Lower lobe of right lung (tissue), 2 donors: ENCODE measurements at regions not wholly inside any gene's neighbourhood (a gene's known extent, or its start where the extent isn't known, plus 50 kb on each side); places are given as distances from the start of the nearest gene placed in this dataset.
"Not testable (repeated sequence)": the region's sequence is repeated elsewhere in the genome, so short reads cannot be mapped to it uniquely, and the experiment has no call there.

Experiments
- ATAC-seq, 2 donors: fragments of 200-7000 bp; cut with Tn5 transposase; one replicate each; pipeline ENCODE4 v1.9.1; 2020 to 2022; ENCODE audit warnings: mild to moderate bottlenecking in 2 of 2, moderate library complexity in 2 of 2
- DNase-seq: peaks from one replicate; pipeline ENCODE4 v3.0.0-alpha.2; 2020
- H3K27ac ChIP-seq: fragments of 200-600 bp; one replicate; pipeline ENCODE4 v1.8.0; 2022
- H3K27me3 ChIP-seq: fragments of 200-600 bp; one replicate; pipeline ENCODE4 v1.8.0; 2022; ENCODE audit warnings: low read depth
- H3K36me3 ChIP-seq: fragments of 200-600 bp; one replicate; pipeline ENCODE4 v1.8.0; 2022; ENCODE audit warnings: mild to moderate bottlenecking
- H3K4me1 ChIP-seq: fragments of 200-600 bp; one replicate; pipeline ENCODE4 v1.8.0; 2022
- H3K4me3 ChIP-seq: fragments of 200-600 bp; one replicate; pipeline ENCODE4 v1.8.0; 2022; ENCODE audit warnings: mild to moderate bottlenecking
- H3K9me3 ChIP-seq: fragments of 200-600 bp; one replicate; pipeline ENCODE4 v1.8.0; 2022
- intact Hi-C: fragments of 100-400 bp; cut with DNase I; formaldehyde crosslinking; loops from one replicate; pipeline ENCODE4 v1.11.0; 2022
- TF ChIP-seq, protein P1 (sequence below): fragments of 200-600 bp; IDR thresholded peaks from one replicate; pipeline ENCODE4 v1.8.0; 2022; ENCODE audit warnings: antibody characterized with exemption, mild to moderate bottlenecking
- donor health status: DM: no; HTN: yes; CAD: no; lungs with severe emphysema.

DNA sequence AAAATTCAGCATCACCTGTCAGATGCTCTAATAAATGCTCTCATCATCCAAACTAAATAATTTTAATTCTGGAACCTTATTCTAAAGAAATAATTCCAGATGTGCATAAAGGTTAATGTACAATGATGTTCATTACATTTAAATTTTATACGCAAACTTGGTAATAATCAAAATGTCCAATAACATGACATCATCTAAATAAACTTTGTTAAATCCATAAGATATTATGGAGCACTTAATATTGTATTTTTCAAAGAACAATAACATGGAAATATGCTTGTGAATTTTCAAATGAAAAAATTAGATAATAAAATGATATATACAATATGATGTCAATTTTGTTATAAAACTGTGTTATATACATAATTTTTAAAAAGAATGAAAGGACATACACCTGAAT, 92.1 kb upstream of the ZCCHC13 start:
- Histone ChIP-seq H3K4me1 (no peaks in the 10 kb centered on the region), H3K27me3 (no peaks in the 10 kb centered on the region), H3K4me3 (no peak overlapping the region), H3K36me3 (peaks cover 23% of the 10 kb centered on the region), H3K9me3 (no peaks in the 10 kb centered on the region), H3K27ac (no peak overlapping the region)
- TF ChIP-seq, protein P1, sequence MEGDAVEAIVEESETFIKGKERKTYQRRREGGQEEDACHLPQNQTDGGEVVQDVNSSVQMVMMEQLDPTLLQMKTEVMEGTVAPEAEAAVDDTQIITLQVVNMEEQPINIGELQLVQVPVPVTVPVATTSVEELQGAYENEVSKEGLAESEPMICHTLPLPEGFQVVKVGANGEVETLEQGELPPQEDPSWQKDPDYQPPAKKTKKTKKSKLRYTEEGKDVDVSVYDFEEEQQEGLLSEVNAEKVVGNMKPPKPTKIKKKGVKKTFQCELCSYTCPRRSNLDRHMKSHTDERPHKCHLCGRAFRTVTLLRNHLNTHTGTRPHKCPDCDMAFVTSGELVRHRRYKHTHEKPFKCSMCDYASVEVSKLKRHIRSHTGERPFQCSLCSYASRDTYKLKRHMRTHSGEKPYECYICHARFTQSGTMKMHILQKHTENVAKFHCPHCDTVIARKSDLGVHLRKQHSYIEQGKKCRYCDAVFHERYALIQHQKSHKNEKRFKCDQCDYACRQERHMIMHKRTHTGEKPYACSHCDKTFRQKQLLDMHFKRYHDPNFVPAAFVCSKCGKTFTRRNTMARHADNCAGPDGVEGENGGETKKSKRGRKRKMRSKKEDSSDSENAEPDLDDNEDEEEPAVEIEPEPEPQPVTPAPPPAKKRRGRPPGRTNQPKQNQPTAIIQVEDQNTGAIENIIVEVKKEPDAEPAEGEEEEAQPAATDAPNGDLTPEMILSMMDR: no peak
- DNase-seq (no peak), ATAC-seq (no peak)
- intact Hi-C loops: no loop called here

DNA sequence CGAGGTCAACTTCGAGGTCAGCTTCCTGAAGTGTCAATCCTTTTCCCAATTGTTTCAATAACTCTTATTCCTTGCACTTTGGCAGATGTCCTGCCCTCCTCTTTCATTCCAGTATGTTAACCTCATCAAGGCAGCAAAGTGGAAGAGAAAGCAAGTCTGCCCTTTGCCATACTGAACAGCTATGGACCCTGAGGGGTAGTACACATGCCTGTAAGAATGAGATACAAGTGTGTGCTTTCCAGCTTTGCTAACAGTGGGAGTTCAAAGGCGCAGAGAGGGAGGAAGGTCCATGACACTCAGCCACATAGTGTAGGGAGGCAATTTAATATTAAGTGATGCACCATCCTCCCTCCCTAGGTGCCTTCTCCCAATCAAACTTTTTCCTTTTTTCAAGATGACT, 96.4 kb upstream of the ZCCHC13 start:
- H3K27me3 ChIP-seq: no peaks in the 10 kb centered on the region
- peaks cover 22% of the 10 kb centered on the region for H3K36me3 ChIP-seq
- TF ChIP-seq, protein P1: no peak
- DNase-seq: no peak
- no peak for ATAC-seq
- H3K9me3 ChIP-seq: no peaks in the 10 kb centered on the region
- intact Hi-C loops: no loop called here
- H3K27ac ChIP-seq: no peak overlapping the region
- no peaks in the 10 kb centered on the region for H3K4me1 ChIP-seq
- H3K4me3 ChIP-seq: no peak overlapping the region

DNA sequence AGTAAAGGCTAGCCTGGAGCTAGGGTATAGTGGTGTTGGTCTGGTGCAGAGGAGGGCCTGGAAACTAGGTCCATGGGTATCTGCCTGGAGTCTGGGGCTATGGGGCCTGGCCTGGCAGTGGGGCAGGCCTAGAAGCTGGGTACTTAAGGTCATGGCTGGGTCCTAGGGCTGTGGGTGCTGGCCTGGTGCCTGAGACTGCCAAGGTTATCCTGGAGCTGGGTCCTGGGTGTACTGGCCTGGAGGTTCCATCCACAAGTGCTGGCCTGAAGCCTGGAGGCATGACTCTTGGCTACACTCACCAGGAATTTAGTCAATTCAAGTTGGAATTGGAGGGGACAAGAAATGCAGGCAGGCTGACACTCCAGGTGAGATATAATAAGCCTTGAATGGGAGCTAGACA, 108.4 kb upstream of the ZCCHC13 start:
- Histone ChIP-seq H3K4me1 (no peaks in the 10 kb centered on the region), H3K36me3 (no peaks in the 10 kb centered on the region), H3K9me3 (no peaks in the 10 kb centered on the region), H3K27me3 (no peaks in the 10 kb centered on the region), H3K4me3 (no peak overlapping the region), H3K27ac (no peak overlapping the region)
- TF ChIP-seq, protein P1: no peak
- ATAC-seq: no peak
- intact Hi-C loops: no loop called here
- no peak for DNase-seq

DNA sequence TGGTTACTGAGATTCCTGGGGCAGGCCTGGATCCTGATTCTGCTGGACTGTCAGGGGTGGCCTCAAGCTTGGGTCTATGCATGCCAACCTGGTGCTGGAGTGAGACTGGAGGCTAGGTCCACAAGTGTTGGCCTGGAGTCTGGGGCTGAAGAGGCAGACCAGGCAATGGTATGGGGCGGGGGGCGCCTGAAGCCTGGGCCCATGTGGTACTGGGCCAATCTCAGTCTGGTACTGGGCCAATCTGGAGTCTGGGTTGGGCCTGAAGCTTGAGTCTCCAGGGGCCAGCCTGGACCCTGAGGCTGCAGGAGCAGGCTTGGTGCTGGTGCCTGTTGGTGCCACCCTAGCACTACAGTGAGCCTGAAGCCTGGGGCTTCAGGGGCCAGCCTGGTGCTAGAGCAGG, 108.9 kb upstream of the ZCCHC13 start:
- ATAC-seq (no peak), DNase-seq (no peak)
- intact Hi-C loops: no loop called here
- H3K27me3 ChIP-seq: no peaks in the 10 kb centered on the region
- no peak overlapping the region for H3K27ac ChIP-seq
- H3K4me1 ChIP-seq: no peaks in the 10 kb centered on the region
- no peaks in the 10 kb centered on the region for H3K36me3 ChIP-seq
- TF ChIP-seq, protein P1: no peak
- H3K9me3 ChIP-seq: no peaks in the 10 kb centered on the region
- no peak overlapping the region for H3K4me3 ChIP-seq

DNA sequence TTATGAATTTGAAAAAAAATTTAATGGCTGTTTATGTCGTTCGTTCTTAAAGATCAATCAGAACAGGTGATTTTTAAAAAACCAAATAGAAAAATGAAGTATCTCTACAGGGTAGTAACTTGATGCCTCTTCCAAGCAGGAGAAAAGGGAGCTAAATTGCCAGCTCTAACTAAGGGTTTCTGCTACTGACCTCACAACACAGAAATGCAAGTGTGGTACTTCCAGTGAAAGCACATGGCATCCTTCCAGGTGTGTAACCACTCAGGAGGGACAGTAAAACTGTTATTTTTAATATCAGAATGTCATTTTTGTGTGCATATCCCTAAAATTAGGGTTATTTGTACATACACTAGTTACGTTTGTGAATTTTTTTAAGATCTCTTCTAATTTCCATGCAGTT, 116.8 kb upstream of the ZCCHC13 start:
- no peak for ATAC-seq
- intact Hi-C loops: no loop called here
- TF ChIP-seq, protein P1: no peak

DNA sequence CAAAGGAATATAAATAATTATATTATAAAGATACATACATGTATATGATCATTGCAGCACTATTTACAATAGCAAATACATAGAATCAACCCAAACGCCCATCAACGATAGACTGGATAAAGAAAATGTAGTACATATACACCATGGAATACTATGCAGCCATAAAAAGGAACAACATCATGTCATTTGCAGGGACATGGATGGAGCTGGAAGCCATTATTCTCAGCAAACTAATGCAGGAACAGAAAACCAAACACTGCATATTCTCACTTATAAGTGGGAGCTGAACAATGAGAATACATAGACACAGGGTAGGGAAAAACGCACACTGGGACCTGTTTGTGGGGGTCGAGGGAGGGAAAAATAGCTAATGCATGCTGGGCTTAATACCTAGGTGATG, 120.9 kb upstream of the ZCCHC13 start:
- H3K9me3 ChIP-seq, H3K4me3 ChIP-seq, H3K27me3 ChIP-seq, ATAC-seq, H3K36me3 ChIP-seq, DNase-seq, H3K4me1 ChIP-seq, H3K27ac ChIP-seq, intact Hi-C loops: not testable (repeated sequence)

More for the DNA sequence above, 116.8 kb upstream of the ZCCHC13 start:
- Histone ChIP-seq H3K27ac (no peak overlapping the region), H3K27me3 (no peaks in the 10 kb centered on the region), H3K4me1 (no peaks in the 10 kb centered on the region), H3K4me3 (no peak overlapping the region), H3K36me3 (no peaks in the 10 kb centered on the region), H3K9me3 (no peaks in the 10 kb centered on the region)
- DNase-seq: no peak

DNA sequence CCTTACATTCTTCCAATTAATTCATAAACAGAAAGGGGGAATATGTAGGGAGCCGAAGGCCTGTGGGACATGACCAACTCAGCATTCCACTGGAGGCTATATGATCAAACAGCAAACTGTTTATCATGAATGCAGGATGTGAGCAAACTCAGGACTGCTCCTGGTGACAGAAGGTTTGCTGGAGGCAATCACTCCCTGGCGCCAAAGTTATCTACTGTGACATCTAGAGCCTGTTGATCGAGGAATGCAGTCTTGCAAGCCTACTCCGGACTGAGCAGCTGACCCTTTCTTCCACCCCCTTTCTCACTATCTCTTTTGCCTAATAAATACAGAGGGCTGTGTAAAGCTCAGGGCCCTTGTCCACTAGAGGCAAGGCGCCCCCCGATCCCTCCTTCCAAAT, 122.0 kb upstream of the ZCCHC13 start:
- H3K4me3 ChIP-seq, H3K27ac ChIP-seq, H3K27me3 ChIP-seq, ATAC-seq, DNase-seq, intact Hi-C loops, H3K36me3 ChIP-seq, H3K9me3 ChIP-seq, H3K4me1 ChIP-seq: not testable (repeated sequence)
